Pulmonary artery endothelial cell (primary cell): ENCODE measurements at regions not wholly inside any gene's neighbourhood (a gene's known extent, or its start where the extent isn't known, plus 50 kb on each side); places are given as distances from the start of the nearest gene placed in this dataset.
"Not testable (repeated sequence)": the region's sequence is repeated elsewhere in the genome, so short reads cannot be mapped to it uniquely, and the experiment has no call there.

Experiments
- DNase-seq: peaks from one replicate; pipeline ENCODE4 v3.0.0-alpha.2; 2011; ENCODE audit warnings: low read depth, low spot score

GRCh38 chr15:96802611-96803255 lies 472.2 kb downstream of the NR2F2 start:
- DNase-seq: no peak

GRCh38 chr15:96804754-96805153 lies 474.3 kb downstream of the NR2F2 start:
- DNase-seq: no peak

- no peak for DNase-seq
These were observed 476.9 kb downstream of the NR2F2 start for GRCh38 chr15:96807361-96807760.

- no peak for DNase-seq
These were observed 487.4 kb downstream of the NR2F2 start for GRCh38 chr15:96817900-96818299.

GRCh38 chr15:96818861-96819260 lies 488.4 kb downstream of the NR2F2 start:
- no peak for DNase-seq

- no peak for DNase-seq
These were observed 497.5 kb downstream of the NR2F2 start for GRCh38 chr15:96827981-96828380.

GRCh38 chr15:96837241-96837970 lies 506.9 kb downstream of the NR2F2 start:
- no peak for DNase-seq

GRCh38 chr15:96838081-96838480 lies 507.6 kb downstream of the NR2F2 start:
- DNase-seq: no peak

- no peak for DNase-seq
These were observed 518.9 kb downstream of the NR2F2 start for GRCh38 chr15:96849271-96849900.

- no peak for DNase-seq
These were observed 521.1 kb downstream of the NR2F2 start for GRCh38 chr15:96851613-96852012.

- DNase-seq: no peak
These were observed 528.2 kb downstream of the NR2F2 start for GRCh38 chr15:96858694-96859093.

- no peak for DNase-seq
These were observed 530.2 kb downstream of the NR2F2 start for GRCh38 chr15:96860741-96861140.

- no peak for DNase-seq
These were observed 537.5 kb downstream of the NR2F2 start for GRCh38 chr15:96867992-96868391.

- no peak for DNase-seq
These were observed 538.6 kb downstream of the NR2F2 start for GRCh38 chr15:96869122-96869521.

- DNase-seq: no peak
These were observed 539.3 kb downstream of the NR2F2 start for GRCh38 chr15:96869790-96870189.

- DNase-seq: no peak
These were observed 540.1 kb downstream of the NR2F2 start for GRCh38 chr15:96870580-96870979.

- DNase-seq: not testable (repeated sequence)
These were observed 546.9 kb downstream of the NR2F2 start for GRCh38 chr15:96877442-96877841.

GRCh38 chr15:96878129-96878528 lies 547.6 kb downstream of the NR2F2 start:
- no peak for DNase-seq

- DNase-seq: no peak
These were observed 551.7 kb downstream of the NR2F2 start for GRCh38 chr15:96882121-96882772.

- DNase-seq: no peak
These were observed 557.2 kb downstream of the NR2F2 start for GRCh38 chr15:96887730-96888129.

- DNase-seq: no peak
These were observed 558.3 kb downstream of the NR2F2 start for GRCh38 chr15:96888764-96889163.
